ENCODE measurements at regions not wholly inside any gene's neighbourhood (a gene's known extent, or its start where the extent isn't known, plus 50 kb on each side); places are given as distances from the start of the nearest gene placed in this dataset.
"Not testable (repeated sequence)": the region's sequence is repeated elsewhere in the genome, so short reads cannot be mapped to it uniquely, and the experiment has no call there.

GRCh38 chr6:140414966-140415620 is 1040.6 kb upstream of the CITED2 start:
- Mint-ChIP-seq H3K27ac (no peak overlapping the region), H3K4me1 (ENCODE audit: low read depth) (no peaks in the 10 kb centered on the region)

DNA sequence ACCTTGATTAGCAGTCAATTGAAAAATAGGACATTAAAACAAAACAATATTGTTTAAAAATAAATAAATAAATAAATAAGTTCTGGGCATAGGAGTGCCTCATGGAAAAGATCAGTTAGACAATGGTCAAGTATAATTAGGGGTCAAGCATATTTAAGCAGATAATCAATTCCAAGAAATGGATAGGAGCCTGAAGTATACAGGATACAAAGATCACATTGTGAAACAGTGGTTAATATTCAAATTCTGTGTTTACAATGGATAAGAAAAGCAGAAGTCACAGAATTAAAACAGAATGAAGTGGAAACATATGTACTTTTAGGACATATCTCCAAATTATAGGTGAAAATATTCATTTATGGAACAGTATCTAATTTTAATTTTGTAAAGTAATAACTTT is 1028.6 kb upstream of the CITED2 start:
- Mint-ChIP-seq H3K9me3 (ENCODE audit: low read depth) (no peaks in the 10 kb centered on the region), H3K27ac (no peak overlapping the region), H3K27me3 (peaks cover 3% of the 10 kb centered on the region), H3K4me1 (ENCODE audit: low read depth) (no peaks in the 10 kb centered on the region), H3K36me3 (no peaks in the 10 kb centered on the region), H3K4me3 (no peak overlapping the region)

More at GRCh38 chr6:140414966-140415620, 1040.6 kb upstream of the CITED2 start:
- H3K36me3 Mint-ChIP-seq, result no peaks in the 10 kb centered on the region
- peaks cover 4% of the 10 kb centered on the region for H3K27me3 Mint-ChIP-seq
- H3K9me3 Mint-ChIP-seq (ENCODE audit: low read depth), result peaks cover 7% of the 10 kb centered on the region
- H3K4me3 Mint-ChIP-seq, result no peak overlapping the region

DNA sequence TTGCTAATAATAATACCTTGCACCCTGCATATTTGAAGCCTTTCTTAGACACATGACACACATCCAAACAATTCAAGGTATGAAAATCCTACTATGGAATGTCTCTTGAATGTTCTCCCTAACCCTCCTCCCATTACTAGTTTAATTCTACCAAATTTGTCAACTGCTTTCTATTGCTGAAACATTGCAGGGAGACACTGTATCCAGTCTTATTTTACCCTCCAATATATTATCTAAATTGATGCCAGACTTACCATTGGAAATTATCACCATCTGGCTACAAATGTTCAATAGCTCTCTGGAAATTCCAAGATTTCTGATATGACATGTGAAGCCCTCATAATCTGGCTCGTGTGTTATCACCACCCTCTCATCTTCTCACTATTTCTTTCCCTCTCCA is 1027.3 kb upstream of the CITED2 start:
- Mint-ChIP-seq H3K4me3 (no peak overlapping the region), H3K4me1 (ENCODE audit: low read depth) (no peaks in the 10 kb centered on the region), H3K27me3 (peaks cover 3% of the 10 kb centered on the region), H3K27ac (no peak overlapping the region), H3K9me3 (ENCODE audit: low read depth) (no peaks in the 10 kb centered on the region), H3K36me3 (no peaks in the 10 kb centered on the region)

DNA sequence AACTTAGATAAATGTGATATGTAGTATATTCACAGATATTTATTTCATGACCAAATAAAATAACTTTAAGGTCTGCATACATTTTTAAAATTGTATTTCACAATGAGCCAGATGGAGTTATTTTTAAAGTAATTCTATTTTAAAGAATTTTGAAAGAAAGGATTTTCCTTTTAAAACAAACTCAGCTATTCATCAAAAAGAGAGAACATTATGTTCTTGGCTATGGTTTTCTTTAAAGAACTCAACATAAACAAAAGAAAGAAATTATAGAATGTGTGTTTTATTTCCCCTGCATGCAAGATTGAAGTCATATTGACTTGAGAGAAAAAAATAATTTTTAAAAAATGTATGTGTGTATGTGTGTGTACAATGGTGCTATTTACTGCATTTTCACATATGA is 1023.6 kb upstream of the CITED2 start:
- H3K27me3 Mint-ChIP-seq, result peaks cover 3% of the 10 kb centered on the region
- H3K4me3 Mint-ChIP-seq, result no peak overlapping the region
- H3K36me3 Mint-ChIP-seq, result no peaks in the 10 kb centered on the region
- H3K9me3 Mint-ChIP-seq (ENCODE audit: low read depth), result no peaks in the 10 kb centered on the region
- H3K4me1 Mint-ChIP-seq (ENCODE audit: low read depth), result no peaks in the 10 kb centered on the region
- no peak overlapping the region for H3K27ac Mint-ChIP-seq

DNA sequence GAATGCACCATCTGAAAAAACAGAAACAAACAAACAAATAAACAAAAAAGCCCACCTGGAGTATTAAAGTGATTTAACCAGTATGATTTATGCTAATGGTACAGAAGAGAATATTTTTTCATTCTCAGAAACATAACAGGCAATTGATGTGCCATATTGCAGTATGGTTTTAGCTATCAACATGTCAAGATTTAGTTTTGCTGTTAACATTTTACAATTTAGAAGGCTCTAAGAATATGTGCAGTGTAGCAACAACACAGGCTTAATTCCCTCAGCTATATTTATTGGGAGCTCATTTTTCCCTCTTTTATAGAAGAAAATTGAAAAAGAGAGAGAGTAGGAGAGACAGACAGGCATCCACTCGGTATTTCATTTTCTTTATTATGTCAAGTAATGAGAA is 1022.7 kb upstream of the CITED2 start:
- peaks cover 3% of the 10 kb centered on the region for H3K27me3 Mint-ChIP-seq
- no peaks in the 10 kb centered on the region for H3K9me3 Mint-ChIP-seq (ENCODE audit: low read depth)
- no peak overlapping the region for H3K27ac Mint-ChIP-seq
- H3K36me3 Mint-ChIP-seq, result no peaks in the 10 kb centered on the region
- H3K4me3 Mint-ChIP-seq, result no peak overlapping the region
- no peaks in the 10 kb centered on the region for H3K4me1 Mint-ChIP-seq (ENCODE audit: low read depth)

GRCh38 chr6:140393665-140394540 is 1019.5 kb upstream of the CITED2 start:
- no peaks in the 10 kb centered on the region for H3K36me3 Mint-ChIP-seq
- no peaks in the 10 kb centered on the region for H3K4me1 Mint-ChIP-seq (ENCODE audit: low read depth)
- H3K9me3 Mint-ChIP-seq (ENCODE audit: low read depth), result no peaks in the 10 kb centered on the region

DNA sequence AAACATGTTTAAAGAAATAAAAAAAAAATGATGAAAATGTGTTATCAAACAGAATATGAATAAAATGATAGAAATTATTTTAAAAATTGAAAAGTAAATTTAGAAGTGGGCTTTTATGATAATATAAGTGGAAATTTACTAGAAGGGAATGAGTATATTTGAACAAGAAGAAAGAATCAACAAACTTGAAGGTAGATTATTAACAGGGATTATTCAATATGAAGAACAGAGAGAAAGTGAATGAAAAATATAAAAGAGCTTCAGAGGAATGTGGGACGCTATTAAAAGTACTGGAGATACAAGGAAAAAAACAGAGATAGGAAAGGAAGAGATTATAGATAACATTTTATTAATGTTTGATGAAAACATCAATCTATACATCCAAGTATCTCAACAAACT is 1014.4 kb upstream of the CITED2 start:
- H3K27me3 Mint-ChIP-seq, result peaks cover 7% of the 10 kb centered on the region
- H3K27ac Mint-ChIP-seq, result no peak overlapping the region
- no peak overlapping the region for H3K4me3 Mint-ChIP-seq
- H3K9me3 Mint-ChIP-seq (ENCODE audit: low read depth), result no peaks in the 10 kb centered on the region
- no peaks in the 10 kb centered on the region for H3K36me3 Mint-ChIP-seq
- no peaks in the 10 kb centered on the region for H3K4me1 Mint-ChIP-seq (ENCODE audit: low read depth)

More at GRCh38 chr6:140393665-140394540, 1019.5 kb upstream of the CITED2 start:
- Mint-ChIP-seq H3K4me3 (no peak overlapping the region), H3K27me3 (no peaks in the 10 kb centered on the region), H3K27ac (no peak overlapping the region)

DNA sequence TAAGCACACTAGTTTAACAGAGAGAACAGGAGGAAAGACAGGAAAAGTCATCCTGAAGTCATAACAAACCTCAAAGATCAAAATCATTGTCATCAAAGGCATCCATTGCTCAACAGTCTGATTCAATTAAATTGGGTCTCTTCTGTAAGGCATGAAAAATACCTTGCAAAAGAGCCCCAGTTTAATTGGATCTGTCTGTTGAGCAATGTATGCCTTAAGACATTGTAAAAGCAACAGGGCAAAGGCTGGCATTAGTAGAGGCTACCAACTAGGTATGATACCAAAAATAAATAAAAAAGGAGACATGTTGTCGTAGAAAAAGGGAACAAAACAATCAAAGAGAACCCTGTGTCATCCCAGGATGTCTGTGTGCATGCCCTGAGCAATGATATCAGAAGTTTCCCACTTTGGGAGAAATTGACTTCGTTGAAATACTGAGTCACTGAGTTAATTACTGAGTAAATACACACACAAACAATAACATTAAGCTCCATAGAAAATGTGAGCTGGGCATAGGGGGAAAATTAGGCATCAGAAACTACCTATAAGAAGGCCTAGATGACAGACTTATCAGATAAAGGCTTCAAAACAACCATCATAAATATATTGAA is 1013.8 kb upstream of the CITED2 start:
- Mint-ChIP-seq H3K27me3 (peaks cover 7% of the 10 kb centered on the region), H3K9me3 (ENCODE audit: low read depth) (no peaks in the 10 kb centered on the region), H3K4me3 (no peak overlapping the region), H3K27ac (no peak overlapping the region), H3K36me3 (no peaks in the 10 kb centered on the region), H3K4me1 (ENCODE audit: low read depth) (no peaks in the 10 kb centered on the region)

- no peak overlapping the region for H3K4me3 Mint-ChIP-seq
- no peaks in the 10 kb centered on the region for H3K4me1 Mint-ChIP-seq (ENCODE audit: low read depth)
- H3K36me3 Mint-ChIP-seq, result no peaks in the 10 kb centered on the region
- no peaks in the 10 kb centered on the region for H3K9me3 Mint-ChIP-seq (ENCODE audit: low read depth)
- peaks cover 7% of the 10 kb centered on the region for H3K27me3 Mint-ChIP-seq
- H3K27ac Mint-ChIP-seq, result no peak overlapping the region
These were observed 1011.2 kb upstream of the CITED2 start for GRCh38 chr6:140385679-140386078.

DNA sequence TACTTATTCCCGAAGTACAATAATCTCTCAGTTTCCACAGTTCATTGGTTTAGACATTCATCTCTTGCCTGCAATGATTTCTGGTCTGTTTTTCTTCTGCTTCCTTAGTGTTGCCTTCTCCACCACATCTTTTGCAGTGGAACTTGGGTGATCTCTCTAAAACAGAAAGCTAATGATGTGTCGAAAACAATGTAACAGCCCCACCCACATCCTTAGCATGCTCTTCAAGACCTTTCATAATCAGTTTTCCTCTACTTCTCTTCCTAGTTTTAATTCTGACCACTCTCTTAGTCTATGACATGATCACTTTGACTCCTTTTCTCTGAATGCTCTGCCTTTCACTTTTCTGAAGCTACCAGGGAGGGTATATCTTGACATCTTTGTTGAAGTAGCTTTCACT is 1007.9 kb upstream of the CITED2 start:
- H3K27ac Mint-ChIP-seq, result no peak overlapping the region

GRCh38 chr6:140380427-140381218 is 1006.2 kb upstream of the CITED2 start:
- peaks cover 2% of the 10 kb centered on the region for H3K27me3 Mint-ChIP-seq
- H3K27ac Mint-ChIP-seq, result no peak overlapping the region
- no peaks in the 10 kb centered on the region for H3K4me1 Mint-ChIP-seq (ENCODE audit: low read depth)
- H3K9me3 Mint-ChIP-seq (ENCODE audit: low read depth), result no peaks in the 10 kb centered on the region
- no peaks in the 10 kb centered on the region for H3K36me3 Mint-ChIP-seq
- no peak overlapping the region for H3K4me3 Mint-ChIP-seq

More for the DNA sequence above, 1007.9 kb upstream of the CITED2 start:
- Mint-ChIP-seq H3K4me1 (ENCODE audit: low read depth) (no peaks in the 10 kb centered on the region), H3K9me3 (ENCODE audit: low read depth) (no peaks in the 10 kb centered on the region), H3K27me3 (peaks cover 7% of the 10 kb centered on the region), H3K4me3 (no peak overlapping the region), H3K36me3 (no peaks in the 10 kb centered on the region)

- H3K9me3 Mint-ChIP-seq (ENCODE audit: low read depth), result no peaks in the 10 kb centered on the region
- H3K27me3 Mint-ChIP-seq, result peaks cover 1% of the 10 kb centered on the region
- H3K27ac Mint-ChIP-seq, result no peak overlapping the region
- H3K36me3 Mint-ChIP-seq, result no peaks in the 10 kb centered on the region
- no peak overlapping the region for H3K4me3 Mint-ChIP-seq
- H3K4me1 Mint-ChIP-seq (ENCODE audit: low read depth), result no peaks in the 10 kb centered on the region
These were observed 1005.5 kb upstream of the CITED2 start for GRCh38 chr6:140379919-140380318.

GRCh38 chr6:140376209-140376608 is 1001.8 kb upstream of the CITED2 start:
- Mint-ChIP-seq H3K27ac (no peak overlapping the region), H3K36me3 (no peaks in the 10 kb centered on the region), H3K4me3 (no peak overlapping the region), H3K9me3 (ENCODE audit: low read depth) (no peaks in the 10 kb centered on the region), H3K4me1 (ENCODE audit: low read depth) (no peaks in the 10 kb centered on the region), H3K27me3 (no peaks in the 10 kb centered on the region)

DNA sequence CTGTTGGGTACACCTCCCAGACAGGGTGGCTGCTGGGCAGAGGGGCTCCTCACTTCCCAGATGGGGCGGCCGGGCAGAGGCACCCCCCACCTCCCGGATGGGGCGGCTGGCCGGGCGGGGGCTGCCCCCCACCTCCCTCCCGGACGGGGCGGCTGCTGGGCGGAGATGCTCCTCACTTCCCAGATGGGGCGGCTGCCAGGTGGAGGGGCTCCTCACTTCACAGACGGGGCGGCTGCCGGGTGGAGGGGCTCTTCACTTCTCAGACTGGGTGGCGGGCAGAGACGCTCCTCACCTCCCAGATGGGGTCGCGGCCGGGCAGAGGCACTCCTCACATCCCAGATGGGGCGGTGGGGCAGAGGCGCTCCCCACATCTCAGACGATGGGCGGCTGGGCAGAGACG is 999.3 kb upstream of the CITED2 start:
- not testable (repeated sequence) for H3K27me3 Mint-ChIP-seq; H3K27ac Mint-ChIP-seq; H3K9me3 Mint-ChIP-seq (ENCODE audit: low read depth); H3K4me1 Mint-ChIP-seq (ENCODE audit: low read depth); H3K4me3 Mint-ChIP-seq; H3K36me3 Mint-ChIP-seq

DNA sequence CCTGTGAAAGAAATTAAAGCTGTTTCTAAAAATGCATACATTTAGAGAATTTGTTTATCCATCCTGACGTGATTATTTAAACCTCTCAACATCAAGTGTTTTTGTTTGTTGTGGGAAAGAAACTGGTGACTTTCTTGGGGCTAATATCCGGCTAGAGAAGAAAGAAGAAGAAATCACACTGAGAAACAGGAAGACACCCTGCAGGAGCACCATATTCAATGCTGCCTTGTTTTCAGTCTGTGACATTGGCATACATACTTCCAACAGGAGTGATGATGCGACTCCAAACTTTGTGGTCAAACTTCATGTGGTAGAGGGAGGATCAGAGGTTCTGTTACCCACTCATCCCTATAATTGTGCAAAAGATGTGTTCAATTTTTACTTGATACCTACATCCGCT is 997.6 kb upstream of the CITED2 start:
- Mint-ChIP-seq H3K4me3 (no peak overlapping the region), H3K27ac (no peak overlapping the region), H3K36me3 (no peaks in the 10 kb centered on the region), H3K27me3 (peaks cover 2% of the 10 kb centered on the region), H3K9me3 (ENCODE audit: low read depth) (no peaks in the 10 kb centered on the region), H3K4me1 (ENCODE audit: low read depth) (no peaks in the 10 kb centered on the region)
